Stimulated activated CD8-positive, alpha-beta memory T cell treated with anti-CD3 and anti-CD28 coated beads, Interleukin-4, amount 100 ng/mL, for 1 hour (primary cell): ENCODE measurements at regions not wholly inside any gene's neighbourhood (a gene's known extent, or its start where the extent isn't known, plus 50 kb on each side); places are given as distances from the start of the nearest gene placed in this dataset.

Source experiments
- DNase-seq, 2 donors: peaks; one replicate each; pipeline ENCODE4 v3.0.0-alpha.2; 2020; ENCODE audit warnings: low read depth in 2 of 2, low spot score in 1 of 2

DNA sequence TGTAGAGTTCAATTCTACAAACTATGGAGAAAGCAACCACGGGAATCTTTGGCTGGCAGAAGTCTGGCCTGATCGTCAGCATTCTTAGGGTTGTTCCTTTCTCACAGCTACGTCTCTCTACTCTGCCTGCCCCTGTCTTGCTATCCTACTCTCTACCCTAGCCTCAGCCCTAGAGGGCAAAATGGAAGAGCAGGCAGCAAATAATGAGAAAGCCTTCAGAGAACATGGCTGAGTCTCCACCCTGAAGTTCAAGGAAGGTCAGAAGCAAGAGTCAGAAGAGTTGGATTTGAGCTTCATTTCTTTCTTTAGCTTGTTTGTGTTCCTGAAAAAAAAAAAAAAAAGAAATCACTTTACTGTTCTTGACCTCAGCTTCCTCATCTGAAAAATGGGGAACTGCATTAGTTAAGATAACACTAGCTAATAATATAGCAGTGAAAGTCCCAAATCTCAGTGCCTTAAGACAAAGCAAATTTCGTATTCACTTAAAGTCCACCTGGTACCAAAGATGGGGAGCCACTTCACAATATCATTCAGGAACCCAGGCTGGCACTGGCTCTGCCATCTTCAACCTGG, 50.2 kb upstream of the CCND2 start:
- no peak for DNase-seq

DNA sequence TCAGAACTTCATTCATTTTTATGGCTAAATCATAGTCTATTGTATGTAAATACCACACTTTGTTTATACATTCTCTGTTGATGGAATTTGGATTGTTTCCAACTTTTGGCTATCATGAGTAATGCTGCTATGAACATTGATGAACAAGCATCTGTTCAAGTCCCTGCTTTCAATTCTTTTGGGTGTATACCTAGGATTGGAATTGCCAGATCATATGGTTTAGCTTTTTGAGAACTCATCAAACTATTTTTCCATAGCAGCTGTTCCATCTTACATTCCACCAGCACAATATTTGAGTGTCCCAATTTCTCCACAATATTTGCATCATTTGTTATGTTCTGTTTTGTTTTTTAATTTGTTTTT, 52.3 kb upstream of the CCND2 start:
- DNase-seq = no peak

- DNase-seq = no peak
Measured at GRCh38 chr12:4220536-4221257, 52.9 kb upstream of the CCND2 start.

GRCh38 chr12:4217091-4217490, 56.5 kb upstream of the CCND2 start:
- DNase-seq = no peak

DNA sequence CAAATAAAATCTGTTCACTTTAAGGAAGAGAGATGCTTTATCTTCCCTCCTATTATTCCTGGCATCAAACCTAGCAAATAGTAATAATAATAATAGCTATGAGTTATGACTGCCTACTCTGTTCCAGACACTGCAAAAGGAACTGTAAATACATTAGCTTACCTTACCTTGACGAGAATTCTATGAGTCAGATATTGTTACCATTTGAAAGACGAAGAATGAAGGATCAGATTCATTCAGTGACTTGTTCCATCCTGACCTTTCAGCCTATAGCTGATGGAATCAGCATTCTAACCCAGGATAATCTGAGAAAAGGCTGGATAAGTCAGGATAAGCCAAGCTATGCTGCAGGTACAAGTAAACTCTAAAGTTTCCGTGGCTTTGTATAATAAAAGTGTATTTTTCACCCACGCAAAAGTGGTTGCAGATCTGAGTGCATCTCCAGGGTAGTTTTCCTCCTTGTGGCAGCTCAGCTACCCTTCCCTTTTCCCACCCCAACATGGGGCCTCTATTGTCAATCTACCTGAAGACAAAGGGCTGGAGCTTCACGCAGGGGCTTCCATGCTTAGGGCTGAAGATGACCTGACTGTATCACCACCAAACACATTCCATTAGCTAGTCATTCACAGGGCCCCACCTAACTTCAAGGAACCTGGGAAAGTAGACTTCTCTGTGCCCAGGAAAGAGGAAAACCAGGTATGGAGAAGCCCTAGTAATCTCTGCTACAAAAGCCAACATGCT, 57.2 kb upstream of the CCND2 start:
- DNase-seq = no peak

DNA sequence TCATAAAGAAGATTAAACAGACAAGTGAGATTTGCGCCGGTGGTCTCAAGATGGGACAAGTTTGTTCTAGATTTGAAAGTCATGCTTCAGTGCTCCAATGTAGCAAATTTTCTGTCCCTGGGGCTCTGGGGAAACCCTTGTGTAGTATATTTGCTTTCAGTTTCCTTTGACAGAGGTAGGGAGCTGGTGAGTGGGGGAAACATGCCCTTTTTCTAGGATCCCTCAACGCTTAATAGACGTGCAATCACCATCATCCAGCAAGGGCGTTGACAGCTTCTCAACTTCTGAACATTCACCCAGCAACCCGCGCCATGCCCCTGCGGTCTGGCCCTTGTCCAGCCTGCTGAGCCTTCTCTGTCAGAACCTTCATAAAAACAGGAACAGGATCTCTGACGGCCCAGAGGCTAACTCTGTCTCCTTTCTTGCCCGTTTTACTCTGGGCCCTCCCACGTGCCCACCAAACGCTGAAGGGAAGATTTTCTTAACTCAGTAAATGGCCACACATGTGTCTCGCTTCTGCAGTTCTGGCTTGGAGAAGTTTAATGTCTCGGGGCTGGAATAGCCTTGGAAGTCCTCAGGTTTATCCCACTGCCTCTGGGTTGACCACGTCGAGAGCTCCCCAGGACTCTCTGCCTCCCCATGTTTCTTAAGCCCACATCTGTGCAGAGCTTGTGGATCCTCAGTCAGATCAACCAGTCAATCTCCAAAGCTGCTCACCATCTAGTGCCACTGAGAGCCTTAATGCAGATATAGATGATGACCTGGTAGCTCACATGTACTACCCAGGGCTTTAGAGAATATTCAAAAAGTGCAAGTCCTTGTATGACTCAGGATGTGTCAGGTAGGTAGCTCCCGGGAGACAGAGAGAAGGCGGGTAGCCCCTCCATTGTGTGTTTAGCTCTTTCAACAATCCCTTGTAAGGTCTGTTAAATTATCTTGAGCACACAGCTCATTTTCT, 58.1 kb upstream of the CCND2 start:
- DNase-seq = no peak

DNA sequence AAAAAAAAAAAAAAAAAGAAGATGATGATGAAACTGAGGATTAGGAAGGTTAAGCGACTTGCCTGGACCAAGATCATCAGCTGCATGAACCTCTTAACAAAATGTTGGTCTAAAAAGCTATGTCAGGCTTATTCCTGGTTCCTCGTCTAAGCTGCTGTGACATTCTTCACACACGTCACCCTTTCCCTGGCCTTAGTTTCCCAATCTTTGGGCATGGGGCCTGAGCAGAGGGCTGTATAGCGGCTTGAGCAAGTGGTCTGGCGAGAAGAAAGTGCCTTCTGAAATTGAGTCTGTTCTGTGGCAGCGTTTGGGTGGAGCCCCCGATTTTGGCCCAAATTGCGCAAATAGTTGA, 58.7 kb upstream of the CCND2 start:
- no peak for DNase-seq

DNA sequence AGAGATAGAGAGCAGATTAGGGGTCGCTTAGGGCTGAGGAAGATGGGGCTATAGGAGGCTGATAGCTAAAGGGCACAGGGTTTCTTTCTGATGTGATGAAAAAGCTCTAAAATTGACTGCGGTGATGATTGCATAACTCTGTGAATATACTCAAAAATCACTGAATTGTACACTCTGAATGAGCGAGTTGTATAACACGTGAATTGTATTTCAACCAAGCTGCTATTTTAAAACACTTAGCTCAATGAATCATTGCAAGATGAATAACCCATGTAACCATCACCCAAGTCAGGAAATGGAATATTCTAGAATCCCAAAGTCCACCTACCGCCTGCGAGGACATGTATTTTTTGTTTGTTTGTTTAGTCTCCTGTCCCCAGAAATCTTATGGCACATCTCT, 60.1 kb upstream of the CCND2 start:
- no peak for DNase-seq

GRCh38 chr12:4212845-4213244, 60.7 kb upstream of the CCND2 start:
- DNase-seq = no peak

DNA sequence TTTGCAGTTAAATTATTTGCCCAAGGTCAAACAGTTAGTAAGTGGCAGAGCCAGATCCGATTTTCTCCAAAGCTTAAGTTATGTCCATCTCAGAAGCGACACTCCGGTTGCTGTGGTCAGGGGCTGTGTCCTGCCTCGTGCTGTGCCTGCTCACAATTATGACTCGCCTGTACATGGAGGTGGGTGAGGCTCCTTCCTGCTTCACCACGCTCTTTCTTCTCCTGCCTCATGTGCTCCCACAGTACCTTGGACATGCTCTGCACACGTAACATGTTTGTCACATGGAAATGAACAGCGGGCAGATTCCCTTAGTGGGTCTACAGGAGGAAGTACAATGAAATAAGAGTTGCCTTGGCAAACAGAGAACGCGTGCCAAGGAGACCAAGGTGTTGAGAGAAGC, 62.2 kb upstream of the CCND2 start:
- no peak for DNase-seq

DNA sequence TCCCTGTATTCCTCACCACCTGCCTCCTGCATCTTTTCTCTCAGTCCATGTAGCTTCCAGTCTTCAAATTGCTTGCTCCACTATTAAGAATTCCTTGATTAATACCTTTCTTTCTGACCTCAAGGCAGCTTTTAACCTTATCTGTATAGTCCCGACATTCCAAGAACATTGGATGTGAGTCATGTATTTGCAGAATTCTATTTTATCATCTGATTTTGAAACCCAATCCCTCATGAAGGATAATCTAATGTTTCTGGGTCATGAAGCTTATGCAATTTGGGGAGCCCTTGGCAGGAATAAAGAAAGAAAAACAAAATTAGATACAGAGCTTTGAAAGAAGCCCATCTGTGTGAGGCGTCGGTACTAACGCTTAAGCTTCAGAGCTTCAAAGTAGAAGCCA, 63.4 kb upstream of the CCND2 start:
- no peak for DNase-seq

- no peak for DNase-seq
Measured at GRCh38 chr12:4206470-4206869, 67.1 kb upstream of the CCND2 start.

DNA sequence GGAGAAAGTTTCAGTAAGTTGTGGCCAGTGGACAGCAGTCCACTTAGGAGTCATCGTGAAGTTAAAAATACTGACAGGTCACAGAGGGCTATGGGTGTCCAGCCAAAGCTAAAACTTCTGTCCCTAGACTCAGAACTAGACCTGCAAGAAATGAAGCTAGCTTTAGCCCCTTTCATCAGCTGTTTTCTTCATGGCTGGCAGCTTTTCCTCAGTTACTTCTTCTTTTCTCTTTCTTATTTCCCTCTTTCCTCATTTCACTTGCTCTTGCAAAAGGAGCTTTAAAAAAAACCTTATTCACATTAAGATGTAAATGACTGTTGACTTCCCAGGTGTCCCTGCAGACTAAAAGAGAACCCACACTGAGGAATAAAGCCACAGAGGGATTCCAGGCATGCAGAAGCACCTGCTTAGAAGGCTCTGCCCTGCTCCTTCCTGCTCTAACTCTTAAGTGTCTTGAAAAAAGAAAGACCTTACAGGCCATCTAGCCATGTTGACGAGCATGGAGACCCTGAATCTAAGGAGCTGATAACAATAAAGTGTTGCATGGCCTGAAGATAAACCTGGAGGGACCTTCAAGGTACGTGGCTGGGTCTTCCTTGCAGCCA, 69.7 kb upstream of the CCND2 start:
- no peak for DNase-seq

DNA sequence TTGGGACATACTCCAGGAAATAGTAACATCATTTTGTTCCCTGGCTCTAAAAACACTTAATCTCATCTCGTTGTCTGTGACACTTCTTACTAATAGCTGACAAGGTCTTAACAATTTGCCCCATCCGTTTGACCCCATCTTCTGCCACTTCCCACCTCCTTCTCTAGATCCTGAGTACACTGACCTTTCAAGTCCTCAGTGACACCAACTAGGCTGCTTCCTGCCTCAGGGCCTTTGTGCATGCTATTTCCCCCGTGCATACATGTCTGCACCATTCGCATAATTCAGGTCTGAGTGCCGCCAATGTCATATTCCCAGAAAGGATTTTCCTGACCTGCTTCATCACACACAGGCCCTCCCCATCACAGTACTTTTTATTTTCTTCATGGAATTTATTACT, 70.6 kb upstream of the CCND2 start:
- DNase-seq = no peak

GRCh38 chr12:4202487-4202886, 71.1 kb upstream of the CCND2 start:
- no peak for DNase-seq

DNA sequence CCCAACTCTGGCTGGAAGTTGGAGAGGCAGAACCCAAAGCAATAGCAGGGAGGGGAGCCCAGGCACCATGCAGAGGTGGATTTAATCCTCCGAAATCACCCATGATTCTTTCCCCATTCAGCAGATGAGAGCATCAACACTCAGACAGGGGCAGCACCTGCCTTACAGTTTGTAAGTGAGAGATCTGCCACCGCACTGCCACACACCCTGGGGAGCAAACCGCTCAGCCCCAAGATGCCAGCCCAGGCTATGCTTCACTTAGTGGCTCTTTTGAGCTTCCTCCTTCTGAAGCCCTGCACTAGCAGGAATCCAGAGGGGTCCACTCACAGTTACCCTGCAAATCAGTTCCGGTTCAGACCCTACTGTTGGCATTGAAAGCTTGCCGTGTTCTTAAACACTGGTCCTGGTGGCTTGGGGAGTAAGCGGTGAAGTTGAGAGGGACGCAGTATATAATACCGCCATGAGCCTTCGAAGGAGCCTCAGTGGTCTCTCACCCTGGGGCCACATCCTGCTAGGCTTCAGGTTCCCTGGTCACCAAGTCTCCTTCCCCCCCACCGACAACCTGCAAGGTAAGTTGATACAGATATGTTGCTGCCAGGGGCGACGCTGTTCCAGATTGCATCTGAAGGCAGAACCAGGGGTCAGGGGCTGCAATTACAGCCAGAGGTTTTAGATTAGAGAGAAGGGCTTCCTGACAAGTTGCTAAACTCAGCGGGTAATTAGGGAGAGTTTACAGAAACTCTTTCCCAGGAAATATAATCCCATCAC, 72.0 kb upstream of the CCND2 start:
- DNase-seq = no peak

- DNase-seq = no peak
Measured at GRCh38 chr12:4197922-4198763, 75.4 kb upstream of the CCND2 start.

- no peak for DNase-seq
Measured at GRCh38 chr12:4196805-4197420, 76.6 kb upstream of the CCND2 start.

DNA sequence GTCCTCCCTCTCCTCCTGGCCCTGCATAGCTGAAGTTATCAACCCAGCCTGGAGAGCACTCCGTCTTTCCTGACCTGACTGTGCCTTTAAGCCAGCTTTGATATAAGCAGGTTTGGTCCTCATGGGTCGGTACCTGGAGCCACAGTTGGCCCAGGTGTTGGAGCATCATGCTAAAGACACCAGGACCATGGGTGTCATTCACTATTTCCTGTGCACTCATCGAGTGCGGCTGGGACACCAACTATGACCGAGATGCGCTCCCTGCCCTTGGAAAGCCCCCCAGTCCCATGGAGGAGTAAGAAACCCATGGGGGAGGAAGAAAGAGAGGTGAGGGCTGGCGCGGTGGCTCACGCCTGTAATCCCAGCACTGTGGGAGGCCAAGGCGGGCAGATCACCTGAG, 78.9 kb upstream of the CCND2 start:
- no peak for DNase-seq
